ENCODE measurements at regions not wholly inside any gene's neighbourhood (a gene's known extent, or its start where the extent isn't known, plus 50 kb on each side); places are given as distances from the start of the nearest gene placed in this dataset.

DNA sequence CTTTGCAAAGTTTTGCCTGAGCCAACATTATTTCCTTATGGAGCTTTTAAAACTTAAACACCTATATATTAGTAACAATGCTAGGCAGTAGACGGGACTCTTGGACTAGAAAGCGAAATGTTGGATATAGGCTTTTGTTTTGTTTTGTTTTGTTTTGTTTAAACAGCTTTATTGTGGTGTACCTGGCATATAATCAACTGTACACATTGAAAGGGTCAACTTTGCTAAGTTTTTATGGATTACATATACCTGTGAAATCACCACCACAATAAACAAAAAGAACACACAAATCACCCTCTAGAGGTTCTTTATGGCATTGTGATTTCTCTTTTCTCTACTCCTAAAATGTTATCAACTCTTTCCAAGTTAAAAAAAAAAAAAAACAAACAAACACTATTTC, 184.9 kb upstream of the LNX1 start:
- TF ChIP-seq, protein P1, sequence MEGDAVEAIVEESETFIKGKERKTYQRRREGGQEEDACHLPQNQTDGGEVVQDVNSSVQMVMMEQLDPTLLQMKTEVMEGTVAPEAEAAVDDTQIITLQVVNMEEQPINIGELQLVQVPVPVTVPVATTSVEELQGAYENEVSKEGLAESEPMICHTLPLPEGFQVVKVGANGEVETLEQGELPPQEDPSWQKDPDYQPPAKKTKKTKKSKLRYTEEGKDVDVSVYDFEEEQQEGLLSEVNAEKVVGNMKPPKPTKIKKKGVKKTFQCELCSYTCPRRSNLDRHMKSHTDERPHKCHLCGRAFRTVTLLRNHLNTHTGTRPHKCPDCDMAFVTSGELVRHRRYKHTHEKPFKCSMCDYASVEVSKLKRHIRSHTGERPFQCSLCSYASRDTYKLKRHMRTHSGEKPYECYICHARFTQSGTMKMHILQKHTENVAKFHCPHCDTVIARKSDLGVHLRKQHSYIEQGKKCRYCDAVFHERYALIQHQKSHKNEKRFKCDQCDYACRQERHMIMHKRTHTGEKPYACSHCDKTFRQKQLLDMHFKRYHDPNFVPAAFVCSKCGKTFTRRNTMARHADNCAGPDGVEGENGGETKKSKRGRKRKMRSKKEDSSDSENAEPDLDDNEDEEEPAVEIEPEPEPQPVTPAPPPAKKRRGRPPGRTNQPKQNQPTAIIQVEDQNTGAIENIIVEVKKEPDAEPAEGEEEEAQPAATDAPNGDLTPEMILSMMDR (IDR thresholded peaks at IDR 0.05; ENCODE audit: extremely low read depth, missing control alignments) = no peak
- no peak for DNase-seq (ENCODE audit: low spot score)

GRCh38 chr4:53775381-53775780, 184.1 kb upstream of the LNX1 start:
- no peak for DNase-seq (ENCODE audit: low spot score)
- TF ChIP-seq, protein P1 (IDR thresholded peaks at IDR 0.05; ENCODE audit: extremely low read depth, missing control alignments) = no peak

GRCh38 chr4:53771326-53771725, 180.0 kb upstream of the LNX1 start:
- TF ChIP-seq, protein P1 (IDR thresholded peaks at IDR 0.05; ENCODE audit: extremely low read depth, missing control alignments) = no peak

DNA sequence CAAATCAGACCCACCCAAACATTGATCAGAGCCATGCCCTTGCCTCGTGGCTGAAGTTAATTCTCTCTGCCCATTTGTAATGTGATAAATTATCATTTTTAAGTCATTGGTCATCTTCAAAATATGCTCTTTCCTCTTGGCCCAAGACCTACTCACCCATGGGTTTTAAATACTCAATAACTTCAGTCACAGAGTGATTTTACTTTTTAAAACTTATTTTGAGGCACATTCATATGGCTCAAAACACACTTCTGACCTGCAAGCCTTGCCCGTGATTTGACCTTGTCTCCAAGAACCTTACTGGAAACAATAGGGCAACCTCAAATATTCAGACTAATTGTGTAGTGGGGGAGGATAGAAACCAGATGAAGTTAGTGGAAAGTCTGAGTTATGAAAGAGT, 176.2 kb upstream of the LNX1 start:
- no peak for DNase-seq (ENCODE audit: low spot score)
- TF ChIP-seq, protein P1 (IDR thresholded peaks at IDR 0.05; ENCODE audit: extremely low read depth, missing control alignments) = no peak

More at GRCh38 chr4:53771326-53771725, 180.0 kb upstream of the LNX1 start:
- no peak for DNase-seq (ENCODE audit: low spot score)

DNA sequence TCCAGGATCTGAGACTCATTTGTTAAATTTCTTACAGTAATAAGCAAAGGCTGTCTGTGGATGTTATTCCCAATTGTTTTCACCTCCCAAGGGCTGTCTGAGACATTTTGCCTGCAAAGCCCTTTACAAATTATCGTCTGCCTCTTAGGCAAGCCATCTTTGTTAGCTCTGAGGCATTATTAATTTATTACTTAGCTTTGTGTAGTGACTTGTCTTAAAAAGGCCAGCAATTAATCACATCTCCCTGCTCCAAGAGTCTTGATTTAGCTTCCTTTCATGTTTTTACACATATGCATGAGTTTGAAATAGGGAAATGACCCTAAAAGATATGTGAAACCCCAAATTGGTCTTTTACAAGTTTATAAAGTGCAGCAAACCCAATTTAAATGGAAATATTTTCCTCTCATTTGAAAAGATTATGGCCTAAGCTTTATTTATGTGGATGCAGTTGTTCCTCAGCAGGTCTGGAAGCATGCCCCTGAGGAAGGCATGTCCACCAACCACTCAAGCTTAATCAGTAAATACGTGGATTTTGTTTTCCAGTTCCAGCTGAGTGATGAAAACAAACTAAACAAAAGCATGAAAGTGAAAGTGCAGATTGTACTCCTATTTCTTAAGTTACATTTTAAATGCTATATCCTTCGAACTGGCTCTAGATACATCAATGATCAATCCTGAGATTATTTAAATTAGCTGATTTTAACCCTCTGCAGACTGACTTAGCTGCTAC, 173.6 kb upstream of the LNX1 start:
- no peak for DNase-seq (ENCODE audit: low spot score)
- TF ChIP-seq, protein P1 (IDR thresholded peaks at IDR 0.05; ENCODE audit: extremely low read depth, missing control alignments) = no peak

GRCh38 chr4:53763813-53764597, 172.7 kb upstream of the LNX1 start:
- TF ChIP-seq, protein P1 (IDR thresholded peaks at IDR 0.05; ENCODE audit: extremely low read depth, missing control alignments) = no peak
- DNase-seq (ENCODE audit: low spot score) = no peak

GRCh38 chr4:53755656-53756055, 164.4 kb upstream of the LNX1 start:
- no peak for DNase-seq (ENCODE audit: low spot score)
- TF ChIP-seq, protein P1 (IDR thresholded peaks at IDR 0.05; ENCODE audit: extremely low read depth, missing control alignments) = no peak

Data from GM20000 (cell line).